Endothelial cell of umbilical vein (primary cell): ENCODE measurements at regions not wholly inside any gene's neighbourhood (a gene's known extent, or its start where the extent isn't known, plus 50 kb on each side); places are given as distances from the start of the nearest gene placed in this dataset.

ENCODE experiments used
- BruUV-seq: library from RNA; stranded (reverse); fragments of 400-500 nt; replicated peaks from 2 replicates; lab custom pipeline; 2021; lab: Mats Ljungman, UMichigan
- CTCF ChIA-PET: fragments of 300-600, 350-600 bp; sonication (Branson Sonifier 250); formaldehyde crosslinking; loops from one replicate; lab custom pipeline; 2021; ENCODE audit warnings: antibody characterized with exemption, inconsistent platforms; lab: Charles Lee
- POLR2A ChIA-PET: fragments of 300-600, 350-600 bp; sonication (Branson Sonifier 250); formaldehyde crosslinking; loops from one replicate; lab custom pipeline; 2021; ENCODE audit warnings: antibody characterized with exemption, inconsistent platforms; lab: Charles Lee
- DNase-seq: peaks from one replicate; pipeline ENCODE4 v3.0.0-alpha.2; 2011; ENCODE audit warnings: low read depth, low spot score
- FAIRE-seq: peaks from 2 replicates; lab custom pipeline; 2011; peaks lifted over from hg19 to GRCh38; lab: Jason Lieb, UNC
- H2AFZ ChIP-seq: 2 replicates; pipeline ENCODE4 v1.6.0; 2012; ENCODE audit warnings: low read depth, low read length, control low read depth, inconsistent platforms
- H3K27ac ChIP-seq: 2 replicates; pipeline ENCODE4 v1.5.1; 2011; ENCODE audit warnings: low read depth, mild to moderate bottlenecking, control low read depth, low read length, moderate library complexity; ENCODE audit not compliant: insufficient read depth
- H3K27me3 ChIP-seq, 2 experiments: 2 replicates each; pipeline versions ENCODE4 v1.6.0 to v1.6.1; 2011; ENCODE audit warnings: low read length in 2 of 2, mixed read lengths in 1 of 2; ENCODE audit not compliant: control insufficient read depth in 2 of 2, insufficient read depth in 2 of 2
- H3K36me3 ChIP-seq, 2 experiments: 2 replicates in 1 of 2; 3 replicates in 1 of 2; pipeline ENCODE4 v1.5.1; 2011; ENCODE audit warnings: low read length in 2 of 2, mild to moderate bottlenecking in 1 of 2, moderate library complexity in 1 of 2; ENCODE audit not compliant: control insufficient read depth in 2 of 2, insufficient read depth in 2 of 2; ENCODE audit errors: extremely low read depth in 1 of 2
- H3K4me1 ChIP-seq: 3 replicates; pipeline ENCODE4 v1.5.1; 2011; ENCODE audit warnings: mild to moderate bottlenecking, low read length; ENCODE audit not compliant: control insufficient read depth, insufficient read depth; ENCODE audit errors: extremely low read depth
- H3K4me2 ChIP-seq: 2 replicates; pipeline ENCODE4 v1.6.1; 2011; ENCODE audit warnings: low read length, control low read depth, mixed read lengths; ENCODE audit not compliant: insufficient read depth
- H3K4me3 ChIP-seq, 3 experiments: fragments of 200-600 bp in 1 of 3; sonication (generic), shearing (Covaris generic) in 1 of 3; replicated peaks in 1 of 3; 2 replicates each; pipeline ENCODE4 v1.5.1; 2011 to 2016; ENCODE audit warnings: control low read depth in 3 of 3, low read length in 3 of 3, mild to moderate bottlenecking in 2 of 3, inconsistent platforms in 1 of 3, low read depth in 1 of 3, moderate library complexity in 1 of 3; ENCODE audit not compliant: insufficient read depth in 1 of 3
- H3K79me2 ChIP-seq: 2 replicates; pipeline ENCODE4 v1.6.0; 2012; ENCODE audit warnings: low read length, inconsistent platforms; ENCODE audit not compliant: control insufficient read depth, insufficient read depth
- H3K9ac ChIP-seq: replicated peaks from 2 replicates; pipeline ENCODE3; 2011; ENCODE audit warnings: low read length, control low read depth; ENCODE audit not compliant: insufficient read depth; ENCODE audit errors: extremely low read depth
- H3K9me1 ChIP-seq: replicated peaks from 3 replicates; pipeline ENCODE4 v1.6.0; 2011; ENCODE audit warnings: mild to moderate bottlenecking, low read length; ENCODE audit not compliant: control insufficient read depth, insufficient read depth; ENCODE audit errors: extremely low read depth
- H3K9me3 ChIP-seq: replicated peaks from 2 replicates; pipeline ENCODE4 v1.5.1; 2012; ENCODE audit warnings: low read length, inconsistent platforms; ENCODE audit not compliant: control insufficient read depth, insufficient read depth
- H4K20me1 ChIP-seq: replicated peaks from 2 replicates; pipeline ENCODE3; 2011; ENCODE audit warnings: mild to moderate bottlenecking, low read length; ENCODE audit not compliant: control insufficient read depth, insufficient read depth; ENCODE audit errors: extremely low read depth
- CTCF ChIP-seq, 2 donors: IDR thresholded peaks; 1 replicate in 1 of 2; 2 replicates in 1 of 2; pipeline ENCODE4 v1.5.1; 2011; ENCODE audit warnings: low read length in 2 of 2, mild to moderate bottlenecking in 2 of 2, moderate library complexity in 2 of 2, control low read depth in 1 of 2, inconsistent platforms in 1 of 2, low read depth in 1 of 2; ENCODE audit not compliant: insufficient read depth in 1 of 2; ENCODE audit errors: extremely low read depth in 1 of 2
- EZH2 ChIP-seq: IDR thresholded peaks from 2 replicates; pipeline ENCODE4 v1.6.1; 2012; ENCODE audit warnings: borderline replicate concordance, low read depth, mild to moderate bottlenecking, moderate library complexity, low read length, inconsistent platforms; ENCODE audit not compliant: severe bottlenecking
- FOS ChIP-seq: IDR thresholded peaks from 2 replicates; pipeline ENCODE4 v1.6.1; 2011; ENCODE audit warnings: mild to moderate bottlenecking, low read length, moderate library complexity, borderline replicate concordance; ENCODE audit not compliant: insufficient read depth
- GATA2 ChIP-seq: IDR thresholded peaks from 2 replicates; pipeline ENCODE4 v1.7.0; 2011; ENCODE audit warnings: low read depth, mild to moderate bottlenecking, moderate library complexity, mixed read lengths, low read length; ENCODE audit not compliant: insufficient read length, insufficient read depth
- JUN ChIP-seq: IDR thresholded peaks from 2 replicates; pipeline ENCODE4 v1.6.1; 2011; ENCODE audit warnings: borderline replicate concordance, low read depth; ENCODE audit not compliant: insufficient read length, insufficient read depth
- MYC ChIP-seq: IDR thresholded peaks from one replicate; pipeline ENCODE4 v1.6.1; 2011; ENCODE audit warnings: mild to moderate bottlenecking, low read depth, low read length
- POLR2A ChIP-seq: IDR thresholded peaks from 2 replicates; pipeline ENCODE4 v1.6.1; 2012; ENCODE audit warnings: low read depth, mild to moderate bottlenecking, control low read depth, low read length
- POLR2AphosphoS5 ChIP-seq: IDR thresholded peaks from 2 replicates; pipeline ENCODE4 v1.6.1; 2012; ENCODE audit warnings: low read depth, mild to moderate bottlenecking, control low read depth, low read length, moderate library complexity; ENCODE audit not compliant: insufficient read depth
- dilution Hi-C: fragments of 300-500 bp; cut with MboI; formaldehyde crosslinking; loops from one replicate; pipeline ENCODE4 v1.15.0; 2019; ENCODE audit warnings: low sequenced_read_pairs; ENCODE audit not compliant: extremely low pct_ligation_motif_present
- intact Hi-C: fragments of 100-400 bp; cut with micrococcal nuclease; formaldehyde crosslinking; loops from one replicate; pipeline ENCODE4 v1.10.0; 2022
- TF ChIP-seq, protein P1 (sequence below): IDR thresholded peaks from 2 replicates; pipeline ENCODE4 v1.6.1; 2011; ENCODE audit not compliant: insufficient read depth, insufficient read length

DNA sequence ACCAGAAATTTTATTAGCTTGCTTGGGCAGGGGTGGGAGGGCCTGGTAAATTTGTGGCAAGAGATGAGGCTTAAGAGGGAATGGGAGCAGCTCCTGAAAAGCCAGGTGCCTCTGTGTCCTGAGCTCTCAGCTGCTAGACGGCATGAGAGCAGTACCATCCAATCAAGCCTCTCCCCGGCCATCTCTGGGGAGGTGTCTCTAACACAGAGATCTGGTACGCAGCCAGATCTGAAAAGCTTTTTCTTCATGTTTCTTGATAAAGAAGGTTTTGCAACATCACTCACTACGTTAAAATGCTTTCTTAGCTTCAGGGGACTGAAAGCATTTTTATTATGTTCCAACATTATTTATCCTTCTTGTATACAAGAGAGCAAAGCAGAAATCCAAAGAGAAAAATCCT is 488.2 kb downstream of the RBFOX1 start:
- no peaks in the 10 kb centered on the region for H4K20me1 ChIP-seq
- BruUV-seq, result no TSS peak
- H3K79me2 ChIP-seq, result no peaks in the 10 kb centered on the region
- no peak overlapping the region for H3K4me3 ChIP-seq
- H3K4me2 ChIP-seq, result no peak overlapping the region
- no peak overlapping the region for H2AFZ ChIP-seq
- dilution Hi-C loops (no loop called here), intact Hi-C loops (no loop called here)
- no peak for FAIRE-seq
- H3K4me1 ChIP-seq, result no peaks in the 10 kb centered on the region
- no peak for TF ChIP-seq EZH2
- TF ChIP-seq GATA2, result no peak
- no peak for TF ChIP-seq POLR2A
- no peak for TF ChIP-seq JUN
- TF ChIP-seq CTCF (IDR thresholded peaks at IDR 0.05; ENCODE audit: extremely low read depth in 1 of 2, insufficient read depth in 1 of 2, low read depth in 1 of 2, low read length in 2 of 2), result no peak
- TF ChIP-seq FOS, result no peak
- TF ChIP-seq, protein P1, sequence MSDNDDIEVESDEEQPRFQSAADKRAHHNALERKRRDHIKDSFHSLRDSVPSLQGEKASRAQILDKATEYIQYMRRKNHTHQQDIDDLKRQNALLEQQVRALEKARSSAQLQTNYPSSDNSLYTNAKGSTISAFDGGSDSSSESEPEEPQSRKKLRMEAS, result no peak
- TF ChIP-seq MYC, result no peak
- no peak for TF ChIP-seq POLR2AphosphoS5
- H3K9me1 ChIP-seq, result no peaks in the 10 kb centered on the region
- POLR2A ChIA-PET, result no interaction called here
- H3K27me3 ChIP-seq, result no peaks in the 10 kb centered on the region
- CTCF ChIA-PET, result no interaction called here
- no peaks in the 10 kb centered on the region for H3K36me3 ChIP-seq
- no peak for DNase-seq
- H3K27ac ChIP-seq, result no peak overlapping the region
- H3K9ac ChIP-seq, result no peak overlapping the region
- no peaks in the 10 kb centered on the region for H3K9me3 ChIP-seq
